Mesothelial cell of epicardium (in vitro differentiated cells): ENCODE measurements at regions not wholly inside any gene's neighbourhood (a gene's known extent, or its start where the extent isn't known, plus 50 kb on each side); places are given as distances from the start of the nearest gene placed in this dataset.

Experiments
- DNase-seq, 2 experiments: peaks; one replicate each; pipeline ENCODE4 v3.0.0; 2021; ENCODE audit warnings: low spot score in 2 of 2; ENCODE audit not compliant: unreplicated experiment in 2 of 2
- H3K27ac Mint-ChIP-seq: 2 replicates; pipeline ENCODE4 v1.8.0; 2021; ENCODE audit warnings: mixed read lengths
- H3K27me3 Mint-ChIP-seq: 2 replicates; pipeline ENCODE4 v1.8.0; 2021; ENCODE audit warnings: low read depth, mixed read lengths
- H3K36me3 Mint-ChIP-seq: 2 replicates; pipeline ENCODE4 v1.8.0; 2021; ENCODE audit warnings: mixed read lengths
- H3K4me1 Mint-ChIP-seq: 2 replicates; pipeline ENCODE4 v1.8.0; 2021; ENCODE audit warnings: mixed read lengths
- H3K4me3 Mint-ChIP-seq: 2 replicates; pipeline ENCODE4 v1.8.0; 2021; ENCODE audit warnings: mild to moderate bottlenecking, moderate library complexity, mixed read lengths
- H3K9me3 Mint-ChIP-seq: 2 replicates; pipeline ENCODE4 v1.8.0; 2021; ENCODE audit warnings: mixed read lengths
- CTCF ChIP-seq: fragments of 200-600 bp; sonication (generic); IDR thresholded peaks from one replicate; pipeline ENCODE4 v1.5.0; 2021; ENCODE audit warnings: antibody characterized with exemption; ENCODE audit not compliant: unreplicated experiment

GRCh38 chr10:37671802-37672201, 185.6 kb downstream of the ZNF248 start:
- no peak for TF ChIP-seq CTCF
- Mint-ChIP-seq H3K27ac (no peak overlapping the region), H3K9me3 (peaks cover 68% of the 10 kb centered on the region), H3K36me3 (peaks cover 2% of the 10 kb centered on the region), H3K4me3 (no peak overlapping the region), H3K4me1 (no peaks in the 10 kb centered on the region), H3K27me3 (no peaks in the 10 kb centered on the region)
- DNase-seq: no peak

DNA sequence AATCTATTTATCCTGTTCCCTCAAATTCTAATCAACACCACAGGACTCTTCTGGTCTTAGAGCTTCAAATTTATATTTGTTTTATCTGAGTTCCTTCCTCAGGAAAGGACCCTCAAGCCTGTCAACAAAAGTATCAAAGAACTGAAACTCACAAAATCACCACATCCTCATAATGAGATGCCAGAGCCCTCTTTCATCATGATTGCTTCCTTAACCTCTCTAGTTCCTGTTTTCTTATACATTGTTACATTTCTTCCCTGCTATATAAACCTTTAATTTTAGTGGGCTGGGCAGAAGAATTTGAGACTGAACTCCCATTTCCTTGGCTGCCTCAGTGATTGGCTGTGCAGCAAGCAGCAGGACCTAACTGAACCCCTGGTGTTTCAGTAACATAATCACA, 189.7 kb downstream of the ZNF248 start:
- no peak overlapping the region for H3K27ac Mint-ChIP-seq
- no peaks in the 10 kb centered on the region for H3K36me3 Mint-ChIP-seq
- peaks cover 74% of the 10 kb centered on the region for H3K9me3 Mint-ChIP-seq
- no peak for TF ChIP-seq CTCF
- no peaks in the 10 kb centered on the region for H3K4me1 Mint-ChIP-seq
- DNase-seq: no peak
- H3K27me3 Mint-ChIP-seq: no peaks in the 10 kb centered on the region
- no peak overlapping the region for H3K4me3 Mint-ChIP-seq

DNA sequence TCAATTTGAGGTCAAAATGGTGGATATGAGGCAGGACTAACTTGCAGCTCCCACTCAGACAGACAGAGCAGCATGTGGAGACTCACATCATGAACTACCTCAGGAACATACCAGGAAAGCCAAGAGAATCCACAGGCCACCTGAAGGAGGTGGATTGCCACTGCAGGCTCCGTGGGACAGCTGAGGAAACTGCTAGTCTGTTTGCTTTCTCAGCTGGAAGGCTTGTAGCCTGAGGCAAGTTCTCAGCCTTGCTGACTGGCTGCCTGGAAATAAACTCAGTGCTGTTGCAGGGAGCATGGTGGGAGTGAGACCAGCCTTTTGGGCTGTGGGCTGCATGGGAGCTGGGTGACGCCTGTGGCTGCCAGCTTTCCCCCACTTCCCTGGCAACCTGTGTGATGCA, 202.9 kb downstream of the ZNF248 start:
- no peaks in the 10 kb centered on the region for H3K4me1 Mint-ChIP-seq
- no peaks in the 10 kb centered on the region for H3K27me3 Mint-ChIP-seq
- peaks cover 67% of the 10 kb centered on the region for H3K9me3 Mint-ChIP-seq
- no peak overlapping the region for H3K4me3 Mint-ChIP-seq
- no peak for TF ChIP-seq CTCF
- no peak for DNase-seq
- no peaks in the 10 kb centered on the region for H3K36me3 Mint-ChIP-seq
- no peak overlapping the region for H3K27ac Mint-ChIP-seq

GRCh38 chr10:37643187-37643586, 214.2 kb downstream of the ZNF248 start:
- peaks cover 10% of the 10 kb centered on the region for H3K36me3 Mint-ChIP-seq
- TF ChIP-seq CTCF: no peak
- no peak for DNase-seq
- no peaks in the 10 kb centered on the region for H3K27me3 Mint-ChIP-seq
- no peak overlapping the region for H3K4me3 Mint-ChIP-seq
- H3K27ac Mint-ChIP-seq: no peak overlapping the region
- no peaks in the 10 kb centered on the region for H3K4me1 Mint-ChIP-seq
- peaks cover 54% of the 10 kb centered on the region for H3K9me3 Mint-ChIP-seq

GRCh38 chr10:37640301-37640700, 217.1 kb downstream of the ZNF248 start:
- DNase-seq: no peak
- Mint-ChIP-seq H3K27ac (no peak overlapping the region), H3K4me3 (no peak overlapping the region), H3K36me3 (peaks cover 8% of the 10 kb centered on the region), H3K4me1 (no peaks in the 10 kb centered on the region), H3K9me3 (peaks cover 67% of the 10 kb centered on the region), H3K27me3 (no peaks in the 10 kb centered on the region)
- no peak for TF ChIP-seq CTCF

DNA sequence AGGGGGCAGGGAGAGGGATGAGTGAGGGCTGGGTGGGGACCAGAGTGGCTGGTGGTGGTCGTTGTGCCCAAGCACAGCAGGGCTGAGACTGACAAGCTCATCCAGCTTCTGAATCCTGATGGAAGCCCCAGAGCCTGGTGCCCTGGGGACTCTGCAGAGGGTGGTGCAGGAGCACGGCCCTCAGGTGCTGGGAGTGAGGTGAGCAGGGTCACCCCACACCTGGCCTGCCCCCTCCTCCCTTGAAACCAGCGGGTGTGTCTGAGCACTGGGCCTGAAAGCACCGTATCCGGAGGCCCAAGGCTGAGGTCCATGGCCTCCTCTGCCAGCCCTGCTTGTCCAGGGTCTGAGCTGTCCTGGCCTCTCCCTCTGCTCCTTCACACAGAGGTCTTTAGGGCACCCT, 218.2 kb downstream of the ZNF248 start:
- no peak for TF ChIP-seq CTCF
- Mint-ChIP-seq H3K4me1 (no peaks in the 10 kb centered on the region), H3K4me3 (no peak overlapping the region), H3K9me3 (peaks cover 64% of the 10 kb centered on the region), H3K27me3 (no peaks in the 10 kb centered on the region), H3K36me3 (peaks cover 8% of the 10 kb centered on the region), H3K27ac (no peak overlapping the region)
- DNase-seq: no peak
